Esophagus muscularis mucosa (tissue), 4 donors: ENCODE measurements at regions not wholly inside any gene's neighbourhood (a gene's known extent, or its start where the extent isn't known, plus 50 kb on each side); places are given as distances from the start of the nearest gene placed in this dataset.

ENCODE experiments used
- DNase-seq: peaks from one replicate; pipeline ENCODE4 v3.0.0-alpha.2; 2017; ENCODE audit errors: extremely low spot score
- H3K27ac ChIP-seq, 4 donors: fragments of 200-600 bp; sonication (generic); replicated peaks in 1 of 4; 1 replicate in 3 of 4; 2 replicates in 1 of 4; pipeline ENCODE4 v1.5.1; 2016 to 2019; ENCODE audit warnings: mild to moderate bottlenecking in 1 of 4
- H3K27me3 ChIP-seq, 4 donors: fragments of 200-600 bp; sonication (generic); one replicate each; pipeline versions ENCODE4 v1.5.1 to v1.6.0; 2016 to 2019
- H3K36me3 ChIP-seq, 4 donors: fragments of 200-600 bp; sonication (generic); one replicate each; pipeline ENCODE4 v1.5.1; 2016 to 2019
- H3K4me1 ChIP-seq, 4 donors: fragments of 200-600 bp; sonication (generic); one replicate each; pipeline ENCODE4 v1.5.1; 2016 to 2019
- H3K4me3 ChIP-seq, 4 donors: fragments of 200-600 bp; sonication (generic); 1 replicate in 2 of 4; 2 replicates in 2 of 4; pipeline ENCODE4 v1.5.1; 2016 to 2019; ENCODE audit warnings: mild to moderate bottlenecking in 4 of 4, moderate library complexity in 1 of 4
- H3K9me3 ChIP-seq, 4 donors: fragments of 200-600 bp; sonication (generic); 1 replicate in 3 of 4; 2 replicates in 1 of 4; pipeline ENCODE4 v1.5.1; 2016 to 2019
- CTCF ChIP-seq, 3 experiments: fragments of 200-600 bp in 2 of 3; fragments of 450-650 bp in 1 of 3; sonication (generic) in 2 of 3; IDR thresholded peaks; one replicate each; pipeline ENCODE4 v1.5.1; 2017 to 2019; ENCODE audit warnings: antibody characterized with exemption in 3 of 3, mild to moderate bottlenecking in 2 of 3, moderate library complexity in 1 of 3
- EP300 ChIP-seq: sonication (generic); formaldehyde crosslinking; IDR thresholded peaks from one replicate; pipeline ENCODE4 v1.6.1; 2017; ENCODE audit warnings: antibody characterized with exemption
- POLR2A ChIP-seq: fragments of 450-650 bp; IDR thresholded peaks from one replicate; pipeline ENCODE4 v1.6.1; 2017; ENCODE audit warnings: antibody characterized with exemption, moderate library complexity, mild to moderate bottlenecking, low read depth
- POLR2AphosphoS5 ChIP-seq, 2 donors: sonication (generic); formaldehyde crosslinking; IDR thresholded peaks; one replicate each; pipeline ENCODE4 v1.6.1; 2017; ENCODE audit warnings: antibody characterized with exemption in 2 of 2
- WGBS: methylation state at CpG from one replicate; pipeline ENCODE4 v1.1.5; 2018; 5-methylcytosine and 5-hydroxymethylcytosine counted together
- intact Hi-C: fragments of 100-400 bp; cut with DNase I; formaldehyde crosslinking; loops from one replicate; pipeline ENCODE4 v1.15.1; 2023

- DNase-seq = peak; percentile 42
- Histone ChIP-seq H3K27me3 (no peaks in the 10 kb centered on the region), H3K4me3 (no peak overlapping the region), H3K4me1 (no peaks in the 10 kb centered on the region), H3K9me3 (no peaks in the 10 kb centered on the region), H3K36me3 (no peaks in the 10 kb centered on the region), H3K27ac (no peak overlapping the region)
- TF ChIP-seq POLR2A = no peak
- no peak for TF ChIP-seq POLR2AphosphoS5 (IDR thresholded peaks at IDR 0.05)
- no peak for TF ChIP-seq CTCF (IDR thresholded peaks at IDR 0.05)
- TF ChIP-seq EP300 = no peak
- WGBS = 95% methylated on average over 3 of the region's 3 CpGs
- intact Hi-C loops = no loop called here
Measured at GRCh38 chr5:124276166-124276565, 470.3 kb downstream of the ZNF608 start.

GRCh38 chr5:124274949-124275348 is 471.5 kb downstream of the ZNF608 start:
- no peak overlapping the region for H3K4me3 ChIP-seq
- intact Hi-C loops = no loop called here
- H3K27ac ChIP-seq = no peak overlapping the region
- H3K27me3 ChIP-seq = no peaks in the 10 kb centered on the region
- WGBS = 41% methylated on average over 2 of the region's 2 CpGs
- H3K36me3 ChIP-seq = no peaks in the 10 kb centered on the region
- H3K4me1 ChIP-seq = no peaks in the 10 kb centered on the region
- no peak for DNase-seq
- no peaks in the 10 kb centered on the region for H3K9me3 ChIP-seq
- TF ChIP-seq POLR2A (no peak), CTCF (IDR thresholded peaks at IDR 0.05) (no peak), POLR2AphosphoS5 (IDR thresholded peaks at IDR 0.05) (no peak), EP300 (no peak)

- intact Hi-C loops = no loop called here
- Histone ChIP-seq H3K4me1 (peaks cover 9 to 29% (median 19%) of the 10 kb centered on the region in 4 donors), H3K27ac (no peak overlapping the region), H3K9me3 (no peaks in the 10 kb centered on the region), H3K27me3 (no peaks in the 10 kb centered on the region), H3K4me3 (no peak overlapping the region), H3K36me3 (no peaks in the 10 kb centered on the region)
- 78% methylated on average over 2 of the region's 2 CpGs for WGBS
- no peak for TF ChIP-seq POLR2AphosphoS5 (IDR thresholded peaks at IDR 0.05)
- TF ChIP-seq EP300 = no peak
- no peak for TF ChIP-seq POLR2A
- no peak for TF ChIP-seq CTCF (IDR thresholded peaks at IDR 0.05)
- no peak for DNase-seq
Measured at GRCh38 chr5:124264499-124264898, 481.9 kb downstream of the ZNF608 start.

- intact Hi-C loops = no loop called here
- no peaks in the 10 kb centered on the region for H3K9me3 ChIP-seq
- no peaks in the 10 kb centered on the region for H3K36me3 ChIP-seq
- no peak overlapping the region for H3K27ac ChIP-seq
- no peaks in the 10 kb centered on the region for H3K27me3 ChIP-seq
- H3K4me3 ChIP-seq = no peak overlapping the region
- 79% methylated on average over 6 of the region's 6 CpGs for WGBS
- no peak for DNase-seq
- H3K4me1 ChIP-seq = peaks cover 9 to 29% (median 19%) of the 10 kb centered on the region in 4 donors
- TF ChIP-seq POLR2AphosphoS5 (IDR thresholded peaks at IDR 0.05) = no peak
- no peak for TF ChIP-seq EP300
- no peak for TF ChIP-seq POLR2A
- TF ChIP-seq CTCF (IDR thresholded peaks at IDR 0.05) = no peak
Measured at GRCh38 chr5:124263680-124264491, 482.6 kb downstream of the ZNF608 start.
